ENCODE measurements at regions not wholly inside any gene's neighbourhood (a gene's known extent, or its start where the extent isn't known, plus 50 kb on each side); places are given as distances from the start of the nearest gene placed in this dataset.

- TF ChIP-seq CTCF (IDR thresholded peaks at IDR 0.05; ENCODE audit: borderline replicate concordance, extremely low read depth, low read length, poor library complexity, severe bottlenecking) (no peak), EZH2 (IDR thresholded peaks at IDR 0.05; ENCODE audit: borderline replicate concordance, low read depth, low read length, severe bottlenecking) (no peak)
Measured at GRCh38 chr15:36371509-36371908, 207.9 kb upstream of the CDIN1 start.

All from DND-41 (cell line).